ENCODE measurements at regions not wholly inside any gene's neighbourhood (a gene's known extent, or its start where the extent isn't known, plus 50 kb on each side); places are given as distances from the start of the nearest gene placed in this dataset.

- DNase-seq = peak in 1 of 2 donors; percentile 11
- H3K36me3 ChIP-seq (ENCODE audit: control insufficient read depth in 3 of 3, insufficient read depth in 2 of 3, low read depth in 1 of 3, low read length in 3 of 3) = no peaks in the 10 kb centered on the region
- peaks cover 0 to 3% (median 0%) of the 10 kb centered on the region in 3 donors for H3K4me1 ChIP-seq (ENCODE audit: control insufficient read depth in 3 of 3, insufficient read depth in 2 of 3, low read depth in 1 of 3, low read length in 2 of 3)
- H3K27ac ChIP-seq (ENCODE audit: low read depth in 1 of 3, low read length in 2 of 3) = peak overlapping the region in 1 of 3 donors; percentile 75
- FAIRE-seq = no peak
- WGBS, 3 donors = 18 to 52% (median 34%) methylated on average over 3 of the region's 3 CpGs
- H3K4me3 ChIP-seq (ENCODE audit: low read depth in 1 of 3, low read length in 3 of 3) = no peak overlapping the region
- H3K9me3 ChIP-seq (ENCODE audit: control insufficient read depth in 2 of 2, insufficient read depth in 1 of 2, low read depth in 1 of 2, low read length in 1 of 2) = no peaks in the 10 kb centered on the region
- no peaks in the 10 kb centered on the region for H3K27me3 ChIP-seq (ENCODE audit: control insufficient read depth in 3 of 3, insufficient read depth in 3 of 3, low read length in 3 of 3)
Measured at GRCh38 chr5:74286734-74287695, 353.5 kb downstream of the ENC1 start.

DNA sequence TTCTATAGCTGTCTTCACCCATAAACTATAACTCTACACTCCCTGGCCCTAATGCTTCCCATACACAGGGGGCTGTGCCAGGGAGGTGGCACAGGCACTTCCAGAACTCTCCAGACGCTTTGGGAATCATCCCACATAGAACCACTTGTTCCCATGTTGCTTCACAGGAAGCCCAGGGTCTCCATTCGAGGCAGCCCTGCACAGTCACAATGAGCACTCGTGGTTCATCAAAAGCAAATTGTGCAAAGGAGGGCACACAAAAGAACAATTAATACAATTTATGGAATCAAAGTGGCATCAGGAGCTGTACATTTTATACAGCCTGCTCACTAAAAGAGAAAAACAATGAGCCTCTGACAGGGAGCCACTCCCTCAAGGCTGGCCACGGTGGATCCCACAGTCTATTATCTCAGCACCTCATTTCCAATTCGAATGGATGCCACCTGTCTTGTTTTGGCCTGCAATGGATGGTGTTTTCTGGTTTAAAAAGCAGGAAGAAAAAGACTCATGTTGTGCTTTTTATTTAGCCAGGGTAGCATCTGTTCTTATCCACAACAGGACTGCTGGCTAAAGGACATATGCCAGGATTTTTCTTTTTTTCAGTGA, 354.8 kb downstream of the ENC1 start:
- H3K27me3 ChIP-seq (ENCODE audit: control insufficient read depth in 3 of 3, insufficient read depth in 3 of 3, low read length in 3 of 3) = no peaks in the 10 kb centered on the region
- H3K4me1 ChIP-seq (ENCODE audit: control insufficient read depth in 3 of 3, insufficient read depth in 2 of 3, low read depth in 1 of 3, low read length in 2 of 3) = peaks cover 0 to 3% (median 0%) of the 10 kb centered on the region in 3 donors
- DNase-seq (no peak), FAIRE-seq (no peak)
- no peaks in the 10 kb centered on the region for H3K36me3 ChIP-seq (ENCODE audit: control insufficient read depth in 3 of 3, insufficient read depth in 2 of 3, low read depth in 1 of 3, low read length in 3 of 3)
- no peak overlapping the region for H3K27ac ChIP-seq (ENCODE audit: low read depth in 1 of 3, low read length in 2 of 3)
- 58 to 72% (median 66%) methylated on average over 5 of the region's 5 CpGs for WGBS, 3 donors
- no peaks in the 10 kb centered on the region for H3K9me3 ChIP-seq (ENCODE audit: control insufficient read depth in 2 of 2, insufficient read depth in 1 of 2, low read depth in 1 of 2, low read length in 1 of 2)
- H3K4me3 ChIP-seq (ENCODE audit: low read depth in 1 of 3, low read length in 3 of 3) = no peak overlapping the region

- WGBS, 3 donors = 68 to 82% (median 74%) methylated on average over 5 of the region's 5 CpGs
- Histone ChIP-seq H3K4me1 (ENCODE audit: control insufficient read depth in 3 of 3, insufficient read depth in 2 of 3, low read depth in 1 of 3, low read length in 2 of 3) (no peaks in the 10 kb centered on the region), H3K27me3 (ENCODE audit: control insufficient read depth in 3 of 3, insufficient read depth in 3 of 3, low read length in 3 of 3) (no peaks in the 10 kb centered on the region), H3K4me3 (ENCODE audit: low read depth in 1 of 3, low read length in 3 of 3) (no peak overlapping the region), H3K36me3 (ENCODE audit: control insufficient read depth in 3 of 3, insufficient read depth in 2 of 3, low read depth in 1 of 3, low read length in 3 of 3) (no peaks in the 10 kb centered on the region), H3K27ac (ENCODE audit: low read depth in 1 of 3, low read length in 2 of 3) (no peak overlapping the region), H3K9me3 (ENCODE audit: control insufficient read depth in 2 of 2, insufficient read depth in 1 of 2, low read depth in 1 of 2, low read length in 1 of 2) (no peaks in the 10 kb centered on the region)
- DNase-seq (no peak), FAIRE-seq (no peak)
Measured at GRCh38 chr5:74282490-74282889, 358.0 kb downstream of the ENC1 start.

DNA sequence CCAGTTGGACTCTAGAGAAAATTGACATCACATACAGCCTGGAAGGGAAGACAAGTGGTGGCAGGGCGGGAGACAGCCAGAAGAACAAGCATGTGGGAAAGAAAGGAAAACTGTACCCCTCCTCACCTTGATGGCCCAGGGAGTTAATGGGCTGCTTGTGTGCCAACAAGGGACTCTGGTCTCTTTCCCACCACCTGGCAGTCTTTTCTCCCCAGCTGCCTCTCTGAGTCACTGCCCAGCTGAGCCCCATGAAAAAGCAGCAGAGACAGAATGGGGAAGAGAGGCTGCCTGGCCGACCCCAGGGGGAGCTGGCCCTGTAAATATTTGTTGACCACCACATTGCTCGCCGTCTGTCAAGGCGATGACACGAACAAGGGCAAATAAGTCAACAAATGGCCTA, 359.4 kb downstream of the ENC1 start:
- no peaks in the 10 kb centered on the region for H3K4me1 ChIP-seq (ENCODE audit: control insufficient read depth in 3 of 3, insufficient read depth in 2 of 3, low read depth in 1 of 3, low read length in 2 of 3)
- no peak overlapping the region for H3K27ac ChIP-seq (ENCODE audit: low read depth in 1 of 3, low read length in 2 of 3)
- FAIRE-seq = no peak
- 81 to 91% (median 89%) methylated on average over 6 of the region's 6 CpGs for WGBS, 3 donors
- DNase-seq = no peak
- H3K4me3 ChIP-seq (ENCODE audit: low read depth in 1 of 3, low read length in 3 of 3) = no peak overlapping the region
- no peaks in the 10 kb centered on the region for H3K27me3 ChIP-seq (ENCODE audit: control insufficient read depth in 3 of 3, insufficient read depth in 3 of 3, low read length in 3 of 3)
- no peaks in the 10 kb centered on the region for H3K36me3 ChIP-seq (ENCODE audit: control insufficient read depth in 3 of 3, insufficient read depth in 2 of 3, low read depth in 1 of 3, low read length in 3 of 3)
- H3K9me3 ChIP-seq (ENCODE audit: control insufficient read depth in 2 of 2, insufficient read depth in 1 of 2, low read depth in 1 of 2, low read length in 1 of 2) = peaks cover 0 to 3% of the 10 kb centered on the region in 2 donors

GRCh38 chr5:74280306-74280705, 360.2 kb downstream of the ENC1 start:
- FAIRE-seq = no peak
- Histone ChIP-seq H3K27ac (ENCODE audit: low read depth in 1 of 3, low read length in 2 of 3) (no peak overlapping the region), H3K4me3 (ENCODE audit: low read depth in 1 of 3, low read length in 3 of 3) (no peak overlapping the region), H3K36me3 (ENCODE audit: control insufficient read depth in 3 of 3, insufficient read depth in 2 of 3, low read depth in 1 of 3, low read length in 3 of 3) (no peaks in the 10 kb centered on the region), H3K4me1 (ENCODE audit: control insufficient read depth in 3 of 3, insufficient read depth in 2 of 3, low read depth in 1 of 3, low read length in 2 of 3) (no peaks in the 10 kb centered on the region), H3K9me3 (ENCODE audit: control insufficient read depth in 2 of 2, insufficient read depth in 1 of 2, low read depth in 1 of 2, low read length in 1 of 2) (peaks cover 0 to 3% of the 10 kb centered on the region in 2 donors), H3K27me3 (ENCODE audit: control insufficient read depth in 3 of 3, insufficient read depth in 3 of 3, low read length in 3 of 3) (no peaks in the 10 kb centered on the region)
- whole genome bisulfite sequencing, 3 donors = 93 to 97% (median 95%) methylated on average over 1 of the region's 1 CpG
- DNase-seq = no peak

DNA sequence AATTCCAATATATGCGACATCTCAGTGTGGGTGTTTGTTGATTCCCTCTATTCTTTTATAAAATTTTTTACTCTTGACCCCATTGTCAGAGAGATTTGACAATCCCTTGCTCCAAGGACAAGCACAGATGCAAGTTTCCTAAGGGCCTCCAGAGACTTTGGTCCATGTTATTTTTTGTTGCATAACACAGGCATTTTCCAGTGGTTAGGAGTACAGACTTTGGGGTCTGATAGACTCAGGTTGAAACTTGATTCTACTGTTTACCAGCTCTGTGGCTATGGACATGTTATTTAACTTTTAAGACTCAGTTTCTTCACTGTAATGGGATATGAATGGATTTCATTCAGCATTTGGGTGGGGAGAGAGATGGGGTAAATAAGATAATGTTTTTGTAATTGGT, 361.3 kb downstream of the ENC1 start:
- H3K4me3 ChIP-seq (ENCODE audit: low read depth in 1 of 3, low read length in 3 of 3) = no peak overlapping the region

GRCh38 chr5:74277418-74277817, 363.1 kb downstream of the ENC1 start:
- Histone ChIP-seq H3K27me3 (ENCODE audit: control insufficient read depth in 3 of 3, insufficient read depth in 3 of 3, low read length in 3 of 3) (no peaks in the 10 kb centered on the region), H3K9me3 (ENCODE audit: control insufficient read depth in 2 of 2, insufficient read depth in 1 of 2, low read depth in 1 of 2, low read length in 1 of 2) (peaks cover 0 to 3% of the 10 kb centered on the region in 2 donors), H3K4me1 (ENCODE audit: control insufficient read depth in 3 of 3, insufficient read depth in 2 of 3, low read depth in 1 of 3, low read length in 2 of 3) (no peaks in the 10 kb centered on the region), H3K27ac (ENCODE audit: low read depth in 1 of 3, low read length in 2 of 3) (no peak overlapping the region), H3K4me3 (ENCODE audit: low read depth in 1 of 3, low read length in 3 of 3) (no peak overlapping the region), H3K36me3 (ENCODE audit: control insufficient read depth in 3 of 3, insufficient read depth in 2 of 3, low read depth in 1 of 3, low read length in 3 of 3) (no peaks in the 10 kb centered on the region)
- WGBS, 3 donors = 87 to 99% (median 93%) methylated on average over 3 of the region's 3 CpGs
- DNase-seq (no peak), FAIRE-seq (no peak)

More for the DNA sequence above, 361.3 kb downstream of the ENC1 start:
- DNase-seq (no peak), FAIRE-seq (no peak)
- 51 to 94% (median 93%) methylated on average over 1 of the region's 1 CpG for WGBS, 3 donors
- Histone ChIP-seq H3K36me3 (ENCODE audit: control insufficient read depth in 3 of 3, insufficient read depth in 2 of 3, low read depth in 1 of 3, low read length in 3 of 3) (no peaks in the 10 kb centered on the region), H3K27ac (ENCODE audit: low read depth in 1 of 3, low read length in 2 of 3) (no peak overlapping the region), H3K4me1 (ENCODE audit: control insufficient read depth in 3 of 3, insufficient read depth in 2 of 3, low read depth in 1 of 3, low read length in 2 of 3) (no peaks in the 10 kb centered on the region), H3K9me3 (ENCODE audit: control insufficient read depth in 2 of 2, insufficient read depth in 1 of 2, low read depth in 1 of 2, low read length in 1 of 2) (peaks cover 0 to 3% of the 10 kb centered on the region in 2 donors), H3K27me3 (ENCODE audit: control insufficient read depth in 3 of 3, insufficient read depth in 3 of 3, low read length in 3 of 3) (no peaks in the 10 kb centered on the region)

GRCh38 chr5:74275171-74275992, 365.1 kb downstream of the ENC1 start:
- peak overlapping the region in 1 of 3 donors; percentile 63 for H3K27ac ChIP-seq (ENCODE audit: low read depth in 1 of 3, low read length in 2 of 3)
- H3K9me3 ChIP-seq (ENCODE audit: control insufficient read depth in 2 of 2, insufficient read depth in 1 of 2, low read depth in 1 of 2, low read length in 1 of 2) = peaks cover 0 to 3% of the 10 kb centered on the region in 2 donors
- 62 to 91% (median 76%) methylated on average over 7 of the region's 7 CpGs for WGBS, 3 donors
- FAIRE-seq (no peak), DNase-seq (no peak)
- no peaks in the 10 kb centered on the region for H3K4me1 ChIP-seq (ENCODE audit: control insufficient read depth in 3 of 3, insufficient read depth in 2 of 3, low read depth in 1 of 3, low read length in 2 of 3)
- no peaks in the 10 kb centered on the region for H3K27me3 ChIP-seq (ENCODE audit: control insufficient read depth in 3 of 3, insufficient read depth in 3 of 3, low read length in 3 of 3)
- no peak overlapping the region for H3K4me3 ChIP-seq (ENCODE audit: low read depth in 1 of 3, low read length in 3 of 3)
- no peaks in the 10 kb centered on the region for H3K36me3 ChIP-seq (ENCODE audit: control insufficient read depth in 3 of 3, insufficient read depth in 2 of 3, low read depth in 1 of 3, low read length in 3 of 3)

All from small intestine (tissue), 7 donors.